Sigmoid colon (tissue), 4 donors: ENCODE measurements at regions not wholly inside any gene's neighbourhood (a gene's known extent, or its start where the extent isn't known, plus 50 kb on each side); places are given as distances from the start of the nearest gene placed in this dataset.

Experiments used
- CTCF ChIP-seq, 4 experiments: fragments of 450-650 bp in 3 of 4; fragments of 200-600 bp in 1 of 4; IDR thresholded peaks; one replicate each; pipeline ENCODE4 v1.5.1; 2016 to 2019; ENCODE audit warnings: antibody characterized with exemption in 4 of 4, mild to moderate bottlenecking in 3 of 4, moderate library complexity in 2 of 4
- POLR2A ChIP-seq, 2 donors: fragments of 450-650 bp; IDR thresholded peaks; one replicate each; pipeline ENCODE4 v1.6.1; 2016; ENCODE audit warnings: antibody characterized with exemption in 2 of 2, mild to moderate bottlenecking in 2 of 2, moderate library complexity in 2 of 2
- POLR2AphosphoS5 ChIP-seq, 4 donors: sonication (generic); formaldehyde crosslinking; IDR thresholded peaks; one replicate each; pipeline ENCODE4 v1.6.1; 2017; ENCODE audit warnings: antibody characterized with exemption in 4 of 4

GRCh38 chr9:2311920-2312319 is 296.8 kb downstream of the SMARCA2 start:
- TF ChIP-seq POLR2A (IDR thresholded peaks at IDR 0.05) = no peak
- TF ChIP-seq CTCF (IDR thresholded peaks at IDR 0.05) = no peak
- no peak for TF ChIP-seq POLR2AphosphoS5 (IDR thresholded peaks at IDR 0.05)
